ENCODE measurements at regions not wholly inside any gene's neighbourhood (a gene's known extent, or its start where the extent isn't known, plus 50 kb on each side); places are given as distances from the start of the nearest gene placed in this dataset.

DNA sequence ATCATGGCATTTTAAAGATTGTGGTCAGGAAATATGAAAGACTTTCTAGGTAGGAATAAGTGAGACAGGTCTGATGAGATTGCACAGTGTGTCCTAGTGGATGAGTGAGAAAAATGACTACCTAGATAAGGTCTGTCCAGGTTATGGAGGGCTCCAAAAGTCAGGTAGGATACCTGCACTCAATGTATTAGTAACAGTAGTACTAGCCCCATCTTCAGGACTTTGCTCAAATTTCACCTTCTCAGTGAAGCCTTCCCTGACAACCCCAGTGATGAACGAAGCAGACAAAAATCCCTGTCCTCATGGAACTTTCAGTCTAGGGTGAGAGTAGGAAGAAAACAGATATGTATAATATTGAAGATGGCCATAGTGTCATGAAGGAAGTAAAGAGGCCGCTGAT lies 85.7 kb downstream of the ZIC3 start:
- TF ChIP-seq NR2F1 (conservative IDR thresholded peaks at IDR 0.05) (no peak), STAT1 (conservative IDR thresholded peaks at IDR 0.05) (no peak), ZBTB11 (CRISPR knock-in tag; IDR thresholded peaks at IDR 0.05) (no peak), ZNF384 (IDR thresholded peaks at IDR 0.05; ENCODE audit: borderline replicate concordance, low read depth, low read length) (no peak), TCF3 (IDR thresholded peaks at IDR 0.05; ENCODE audit: borderline replicate concordance, insufficient read depth, low read depth, low read length) (no peak), YBX1 (IDR thresholded peaks at IDR 0.05) (no peak)
- TF ChIP-seq, protein P1, sequence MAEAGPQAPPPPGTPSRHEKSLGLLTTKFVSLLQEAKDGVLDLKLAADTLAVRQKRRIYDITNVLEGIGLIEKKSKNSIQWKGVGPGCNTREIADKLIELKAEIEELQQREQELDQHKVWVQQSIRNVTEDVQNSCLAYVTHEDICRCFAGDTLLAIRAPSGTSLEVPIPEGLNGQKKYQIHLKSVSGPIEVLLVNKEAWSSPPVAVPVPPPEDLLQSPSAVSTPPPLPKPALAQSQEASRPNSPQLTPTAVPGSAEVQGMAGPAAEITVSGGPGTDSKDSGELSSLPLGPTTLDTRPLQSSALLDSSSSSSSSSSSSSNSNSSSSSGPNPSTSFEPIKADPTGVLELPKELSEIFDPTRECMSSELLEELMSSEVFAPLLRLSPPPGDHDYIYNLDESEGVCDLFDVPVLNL (IDR thresholded peaks at IDR 0.05; ENCODE audit: low read depth, low read length) = no peak
- TF ChIP-seq, protein P2, sequence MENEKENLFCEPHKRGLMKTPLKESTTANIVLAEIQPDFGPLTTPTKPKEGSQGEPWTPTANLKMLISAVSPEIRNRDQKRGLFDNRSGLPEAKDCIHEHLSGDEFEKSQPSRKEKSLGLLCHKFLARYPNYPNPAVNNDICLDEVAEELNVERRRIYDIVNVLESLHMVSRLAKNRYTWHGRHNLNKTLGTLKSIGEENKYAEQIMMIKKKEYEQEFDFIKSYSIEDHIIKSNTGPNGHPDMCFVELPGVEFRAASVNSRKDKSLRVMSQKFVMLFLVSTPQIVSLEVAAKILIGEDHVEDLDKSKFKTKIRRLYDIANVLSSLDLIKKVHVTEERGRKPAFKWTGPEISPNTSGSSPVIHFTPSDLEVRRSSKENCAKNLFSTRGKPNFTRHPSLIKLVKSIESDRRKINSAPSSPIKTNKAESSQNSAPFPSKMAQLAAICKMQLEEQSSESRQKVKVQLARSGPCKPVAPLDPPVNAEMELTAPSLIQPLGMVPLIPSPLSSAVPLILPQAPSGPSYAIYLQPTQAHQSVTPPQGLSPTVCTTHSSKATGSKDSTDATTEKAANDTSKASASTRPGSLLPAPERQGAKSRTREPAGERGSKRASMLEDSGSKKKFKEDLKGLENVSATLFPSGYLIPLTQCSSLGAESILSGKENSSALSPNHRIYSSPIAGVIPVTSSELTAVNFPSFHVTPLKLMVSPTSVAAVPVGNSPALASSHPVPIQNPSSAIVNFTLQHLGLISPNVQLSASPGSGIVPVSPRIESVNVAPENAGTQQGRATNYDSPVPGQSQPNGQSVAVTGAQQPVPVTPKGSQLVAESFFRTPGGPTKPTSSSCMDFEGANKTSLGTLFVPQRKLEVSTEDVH (IDR thresholded peaks at IDR 0.05; ENCODE audit: low read depth, partially characterized antibody) = no peak
- POLR2A ChIA-PET = no interaction called here
- intact Hi-C loops (cut with micrococcal nuclease; ENCODE audit: unreplicated experiment) = no loop called here
- no peaks in the 10 kb centered on the region for H4K20me1 ChIP-seq (ENCODE audit: control insufficient read depth, insufficient read depth)
- CTCF ChIA-PET = no interaction called here
- H3K4me2 ChIP-seq (ENCODE audit: control insufficient read depth, insufficient read depth) = no peak overlapping the region
- FAIRE-seq (no peak), ATAC-seq (no peak), DNase-seq (ENCODE audit: low read depth, low spot score) (no peak)
- H3K9me3 ChIP-seq (replicated peaks; ENCODE audit: control insufficient read depth, insufficient read depth, low read length) = no peaks in the 10 kb centered on the region
- no peak overlapping the region for H2AFZ ChIP-seq (ENCODE audit: control insufficient read depth, low read depth, low read length)
- in situ Hi-C loops (cut with MboI) = no loop called here
- no peaks in the 10 kb centered on the region for H3K4me1 ChIP-seq (ENCODE audit: control insufficient read depth, insufficient read depth, low read length)
- no peak overlapping the region for H3K9ac ChIP-seq (ENCODE audit: control insufficient read depth, insufficient read depth, low read length)
- no peak overlapping the region for H3K4me3 ChIP-seq
- H3K79me2 ChIP-seq (ENCODE audit: control insufficient read depth, insufficient read depth, low read length) = no peaks in the 10 kb centered on the region
- WGBS (ENCODE audit: insufficient coverage, insufficient replicate concordance, low lambda C conversion rate, missing lambda C conversion rate) = 6% methylated on average over 2 of the region's 2 CpGs
- no peaks in the 10 kb centered on the region for H3K27me3 ChIP-seq (replicated peaks in 1 of 2; ENCODE audit: control insufficient read depth in 2 of 2, insufficient read depth in 2 of 2, low read length in 1 of 2)
- H3K27ac ChIP-seq (ENCODE audit: control insufficient read depth, insufficient read depth) = no peak overlapping the region
- no TSS peak for BruUV-seq (replicated peaks)
- RAD21 ChIA-PET (ENCODE audit: unreplicated experiment) = no interaction called here
- SMC1A ChIA-PET (ENCODE audit: uncharacterized antibody, unreplicated experiment) = no interaction called here
- no peaks in the 10 kb centered on the region for H3K36me3 ChIP-seq (ENCODE audit: control insufficient read depth in 2 of 2, insufficient read depth in 2 of 2, low read length in 1 of 2)

Data from GM12878 (cell line).